T-helper 1 cell treated with Interleukin-12 subunit alpha and Interleukin-12 subunit beta and Interleukin-4 antibody, amounts not matched to agents 30 μg/mL and 1 μg/mL, for 36 hours (primary cell): ENCODE measurements at regions not wholly inside any gene's neighbourhood (a gene's known extent, or its start where the extent isn't known, plus 50 kb on each side); places are given as distances from the start of the nearest gene placed in this dataset.

Source experiments
- H3K27ac Mint-ChIP-seq: one replicate; pipeline ENCODE4 v1.8.0; 2021; ENCODE audit warnings: mild to moderate bottlenecking, mixed read lengths
- H3K27me3 Mint-ChIP-seq: one replicate; pipeline ENCODE4 v1.8.0; 2021; ENCODE audit warnings: low read depth, mixed read lengths
- H3K36me3 Mint-ChIP-seq: one replicate; pipeline ENCODE4 v1.8.0; 2021; ENCODE audit warnings: low read depth, mixed read lengths
- H3K4me1 Mint-ChIP-seq: one replicate; pipeline ENCODE4 v1.8.0; 2021; ENCODE audit warnings: low read depth, mixed read lengths
- H3K4me3 Mint-ChIP-seq: one replicate; pipeline ENCODE4 v1.8.0; 2021; ENCODE audit warnings: mild to moderate bottlenecking, moderate library complexity, mixed read lengths
- H3K9me3 Mint-ChIP-seq: one replicate; pipeline ENCODE4 v1.8.0; 2021; ENCODE audit warnings: mixed read lengths

DNA sequence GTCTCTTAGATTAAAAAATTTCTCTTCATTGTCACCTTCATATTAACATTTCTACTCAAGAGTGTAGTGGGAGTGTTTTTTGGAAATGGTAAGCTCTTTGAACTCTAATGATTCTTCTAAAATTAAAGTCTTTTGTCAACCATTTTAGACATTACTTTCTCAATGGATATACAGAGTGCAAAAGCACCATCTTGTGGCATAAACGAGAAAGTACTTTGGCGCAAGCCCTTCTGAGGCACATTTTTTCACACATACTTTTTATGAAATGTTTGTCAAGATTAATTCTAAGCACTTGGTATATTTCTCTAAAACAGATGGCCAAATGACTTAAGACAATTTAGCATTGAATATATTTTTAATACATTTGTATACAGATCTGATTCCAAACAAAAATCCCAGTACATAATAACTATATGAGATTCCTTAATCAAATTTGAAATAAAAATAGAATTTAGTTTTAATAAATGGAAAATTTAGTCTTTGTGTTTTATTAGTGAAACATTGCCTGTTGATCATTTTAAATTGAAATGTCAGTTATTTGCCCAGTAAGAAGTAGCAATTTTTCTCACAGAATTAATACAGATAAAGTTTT, 63.3 kb upstream of the GALNT5 start:
- Mint-ChIP-seq H3K4me3 (no peak overlapping the region), H3K36me3 (no peaks in the 10 kb centered on the region), H3K9me3 (no peaks in the 10 kb centered on the region), H3K27ac (no peak overlapping the region), H3K27me3 (peaks cover 19% of the 10 kb centered on the region), H3K4me1 (peaks cover 3% of the 10 kb centered on the region)

DNA sequence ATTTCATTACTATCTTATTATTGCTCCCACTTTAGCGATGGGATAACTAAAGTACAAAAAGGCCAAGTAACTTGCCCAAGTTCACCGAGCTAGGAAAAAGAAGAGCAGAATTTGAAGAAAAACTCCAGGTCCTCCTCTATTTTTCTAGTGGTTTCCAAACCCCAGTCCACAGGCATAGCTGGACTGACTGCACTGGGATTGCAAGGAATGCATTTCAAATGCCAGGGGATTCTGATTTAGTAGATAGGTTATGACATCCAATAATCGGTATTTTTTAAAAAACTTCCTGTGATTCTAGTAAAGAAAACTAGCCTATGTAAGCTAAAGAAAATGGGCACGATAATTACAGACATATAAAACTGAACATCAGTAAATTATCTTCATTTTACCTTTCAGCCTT, 62.7 kb upstream of the GALNT5 start:
- H3K4me1 Mint-ChIP-seq: peaks cover 3% of the 10 kb centered on the region
- no peak overlapping the region for H3K4me3 Mint-ChIP-seq
- peaks cover 19% of the 10 kb centered on the region for H3K27me3 Mint-ChIP-seq
- H3K36me3 Mint-ChIP-seq: no peaks in the 10 kb centered on the region
- no peak overlapping the region for H3K27ac Mint-ChIP-seq
- no peaks in the 10 kb centered on the region for H3K9me3 Mint-ChIP-seq

DNA sequence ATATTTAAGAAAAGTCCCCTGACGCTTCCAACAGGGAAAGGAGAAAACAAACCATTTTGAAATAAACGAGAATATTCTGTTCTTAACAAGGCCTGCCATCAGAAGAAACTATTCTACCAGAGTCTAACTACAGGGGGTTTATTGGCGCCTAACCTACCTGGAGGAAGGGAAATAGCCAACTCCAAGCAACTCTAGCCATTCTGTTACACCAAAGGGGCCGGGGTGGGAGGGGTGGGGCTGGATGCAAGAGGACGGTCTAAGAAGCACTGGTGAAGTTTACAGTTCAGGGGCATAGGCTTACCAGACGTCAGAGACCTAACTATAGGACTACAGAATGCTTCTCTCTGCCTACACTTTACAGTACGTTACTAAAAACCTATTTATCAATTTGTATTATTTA, 60.5 kb upstream of the GALNT5 start:
- no peaks in the 10 kb centered on the region for H3K9me3 Mint-ChIP-seq
- H3K36me3 Mint-ChIP-seq: no peaks in the 10 kb centered on the region
- no peak overlapping the region for H3K4me3 Mint-ChIP-seq
- no peak overlapping the region for H3K27ac Mint-ChIP-seq
- H3K27me3 Mint-ChIP-seq: peaks cover 21% of the 10 kb centered on the region
- H3K4me1 Mint-ChIP-seq: peaks cover 3% of the 10 kb centered on the region

DNA sequence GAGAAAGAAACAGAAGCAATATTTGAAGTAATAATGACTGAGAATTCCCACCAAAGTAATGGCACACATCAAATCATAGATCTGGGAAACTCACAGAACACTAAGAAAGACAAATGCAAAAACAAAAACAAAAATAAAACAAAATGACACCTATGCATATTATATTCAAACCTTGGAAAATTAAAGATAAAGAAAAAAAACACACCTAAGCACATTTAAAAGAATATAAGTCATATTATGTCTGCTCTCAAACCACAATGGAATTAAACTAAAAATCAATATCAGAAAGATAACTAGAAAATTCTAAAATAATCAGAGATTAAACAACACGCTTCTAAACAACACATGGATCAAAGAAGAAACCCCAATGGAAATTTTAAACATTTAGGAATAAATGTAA, 59.7 kb upstream of the GALNT5 start:
- Mint-ChIP-seq H3K27ac (no peak overlapping the region), H3K4me3 (no peak overlapping the region), H3K27me3 (peaks cover 16% of the 10 kb centered on the region), H3K36me3 (no peaks in the 10 kb centered on the region), H3K4me1 (peaks cover 3% of the 10 kb centered on the region), H3K9me3 (no peaks in the 10 kb centered on the region)

DNA sequence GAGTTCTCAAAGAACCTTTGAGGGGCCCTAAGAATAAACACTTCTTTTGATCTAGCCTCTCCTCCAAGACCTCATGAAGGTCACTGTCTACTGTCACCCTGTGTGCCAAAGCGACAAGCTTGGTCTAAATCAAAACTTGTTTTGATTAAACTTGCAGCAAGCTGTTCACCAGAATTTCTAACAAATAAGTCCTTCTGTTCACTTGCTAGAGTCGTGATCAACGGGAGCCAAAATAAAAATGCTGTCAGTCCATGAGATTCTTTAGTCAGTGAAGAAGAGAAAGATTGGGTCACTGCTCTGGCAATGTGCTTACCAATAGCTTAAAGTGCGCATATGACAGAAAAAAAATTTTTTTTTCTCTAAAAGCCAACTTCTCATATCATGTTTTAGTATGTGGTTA, 53.9 kb upstream of the GALNT5 start:
- H3K4me3 Mint-ChIP-seq: no peak overlapping the region
- no peaks in the 10 kb centered on the region for H3K4me1 Mint-ChIP-seq
- no peaks in the 10 kb centered on the region for H3K36me3 Mint-ChIP-seq
- H3K9me3 Mint-ChIP-seq: no peaks in the 10 kb centered on the region
- peaks cover 10% of the 10 kb centered on the region for H3K27me3 Mint-ChIP-seq
- H3K27ac Mint-ChIP-seq: no peak overlapping the region

DNA sequence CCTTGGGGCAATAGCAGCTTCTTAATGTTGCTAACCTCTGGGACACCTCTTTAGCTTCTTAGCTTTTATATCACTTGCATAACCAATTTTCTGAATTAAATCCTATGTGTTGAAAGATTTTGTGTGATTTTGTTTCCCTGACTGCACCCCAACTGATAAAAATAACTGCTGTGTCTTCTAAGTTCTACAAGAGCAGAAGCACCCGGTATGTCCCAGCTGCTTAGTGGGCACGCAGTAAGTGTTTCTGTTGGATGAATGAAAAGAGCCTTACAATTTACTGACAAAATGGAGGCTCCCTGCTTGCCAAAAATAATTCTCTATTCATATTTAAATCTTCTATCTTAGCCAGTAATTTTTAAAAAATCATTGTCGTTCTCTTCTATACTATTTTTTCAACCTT, 53.1 kb upstream of the GALNT5 start:
- Mint-ChIP-seq H3K27me3 (peaks cover 10% of the 10 kb centered on the region), H3K4me1 (no peaks in the 10 kb centered on the region), H3K4me3 (no peak overlapping the region), H3K27ac (no peak overlapping the region), H3K36me3 (no peaks in the 10 kb centered on the region), H3K9me3 (no peaks in the 10 kb centered on the region)

DNA sequence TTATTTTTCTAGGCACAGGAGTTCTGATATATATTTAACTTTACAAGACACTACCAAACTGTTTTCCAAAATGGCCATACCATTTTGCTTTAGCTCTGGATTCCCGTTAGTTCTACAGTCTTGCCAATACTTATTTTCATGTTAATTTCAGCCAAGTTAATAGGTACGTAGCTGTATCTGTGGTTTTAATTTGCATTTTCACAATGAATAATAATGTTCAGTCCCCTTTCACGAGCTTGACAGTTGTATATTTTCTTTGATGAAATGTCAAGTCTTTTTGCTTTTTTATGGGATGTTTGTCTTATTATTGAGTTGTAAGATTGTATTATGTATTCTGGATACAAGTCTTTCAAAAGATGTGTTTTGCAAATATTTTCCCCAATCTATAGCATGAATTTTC, 50.6 kb upstream of the GALNT5 start:
- Mint-ChIP-seq H3K4me1 (no peaks in the 10 kb centered on the region), H3K9me3 (no peaks in the 10 kb centered on the region)

More for the DNA sequence above, 50.6 kb upstream of the GALNT5 start:
- H3K27me3 Mint-ChIP-seq: peaks cover 8% of the 10 kb centered on the region
- no peak overlapping the region for H3K27ac Mint-ChIP-seq
- H3K36me3 Mint-ChIP-seq: no peaks in the 10 kb centered on the region
- H3K4me3 Mint-ChIP-seq: no peak overlapping the region
